NCI-H345 treated with DMSO at 0.1 percent for 48 hours (cell line): ENCODE measurements at regions not wholly inside any gene's neighbourhood (a gene's known extent, or its start where the extent isn't known, plus 50 kb on each side); places are given as distances from the start of the nearest gene placed in this dataset.
"Not testable (repeated sequence)": the region's sequence is repeated elsewhere in the genome, so short reads cannot be mapped to it uniquely, and the experiment has no call there.

Experiments used
- DNase-seq: peaks from one replicate; lab custom pipeline; 2025; ENCODE audit not compliant: unreplicated experiment; lab: John Stamatoyannopoulos, UW

DNA sequence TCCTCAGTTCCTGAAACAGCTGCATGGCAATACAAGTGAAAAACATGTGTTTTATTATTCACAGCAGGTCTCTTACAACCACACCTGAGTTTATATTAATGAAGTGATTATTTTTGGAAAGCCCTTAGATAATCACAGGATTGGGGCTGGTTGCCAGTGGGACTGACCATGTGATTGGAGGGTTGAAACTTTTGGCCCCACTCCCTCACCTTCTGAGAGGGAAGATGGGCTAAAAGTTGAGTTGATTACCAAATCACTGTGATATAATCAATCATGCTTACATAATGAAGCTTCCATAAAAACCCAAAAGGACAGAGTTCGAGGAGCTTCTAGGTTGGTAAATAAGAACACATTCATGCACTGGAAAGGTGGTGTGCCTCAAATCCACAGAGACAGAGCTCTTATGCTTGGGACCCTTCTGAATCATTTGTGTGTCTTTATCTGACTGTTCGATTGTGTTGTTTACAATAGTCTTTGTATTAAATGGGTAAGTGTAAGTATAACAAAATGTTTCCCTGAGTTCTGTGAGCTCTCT, 393.9 kb downstream of the RPS24 start:
- no peak for DNase-seq

DNA sequence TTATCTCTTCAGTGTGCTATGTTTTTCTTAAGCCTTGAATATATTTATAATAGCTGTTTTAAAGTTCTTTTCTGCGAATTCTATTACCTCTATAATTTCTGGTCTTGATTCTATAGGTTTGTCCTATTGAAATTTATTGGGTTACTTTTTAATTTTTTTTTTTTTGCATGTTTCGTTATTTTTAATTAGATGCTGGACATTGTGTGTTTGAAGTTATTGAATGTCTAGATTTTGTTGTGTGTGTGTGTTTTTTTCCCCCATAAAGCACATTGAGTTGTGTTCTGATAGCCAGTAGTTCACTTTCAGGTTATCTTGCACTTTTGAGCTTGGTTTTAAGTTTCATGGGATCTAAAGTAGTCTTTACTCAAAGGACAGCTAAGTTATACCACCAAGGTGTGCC, 394.9 kb downstream of the RPS24 start:
- no peak for DNase-seq

DNA sequence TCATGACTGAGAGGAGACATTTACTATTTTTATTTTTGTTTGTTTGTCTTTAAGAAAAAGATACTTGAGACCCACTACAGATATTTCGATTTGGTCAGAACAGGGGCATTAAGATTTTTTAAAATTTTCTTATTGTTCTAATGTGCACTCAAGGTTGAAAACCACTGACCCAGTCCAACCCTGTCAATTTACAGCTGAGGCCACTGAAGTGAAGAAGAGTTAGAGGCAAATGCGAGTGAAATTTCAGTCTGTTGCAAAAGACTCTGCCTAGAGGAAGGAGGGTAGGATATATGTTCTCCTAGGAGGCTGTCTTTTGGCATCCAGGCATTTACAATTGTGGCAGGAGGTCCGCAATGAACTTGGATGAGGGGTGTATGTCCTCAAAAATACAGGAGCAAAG, 396.3 kb downstream of the RPS24 start:
- no peak for DNase-seq

DNA sequence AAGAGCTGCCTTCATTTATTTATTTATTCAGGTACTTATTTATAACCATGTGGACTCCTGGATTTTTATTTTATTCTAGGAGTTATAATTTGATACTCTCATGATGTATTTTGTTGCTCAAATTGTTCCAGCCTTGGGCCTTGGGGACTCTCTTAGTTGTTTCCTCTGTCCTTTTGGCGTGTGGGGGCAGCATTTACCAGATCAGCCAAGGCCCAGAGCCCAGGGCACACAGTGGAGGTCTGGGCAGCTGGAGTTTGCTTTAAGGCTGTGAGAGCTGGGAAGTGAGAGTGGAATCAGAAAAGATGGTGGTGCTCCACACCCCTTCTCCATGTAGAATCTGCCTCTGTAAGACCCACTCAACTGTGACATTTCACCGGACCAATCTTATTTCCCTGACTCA, 398.9 kb downstream of the RPS24 start:
- DNase-seq, result no peak

DNA sequence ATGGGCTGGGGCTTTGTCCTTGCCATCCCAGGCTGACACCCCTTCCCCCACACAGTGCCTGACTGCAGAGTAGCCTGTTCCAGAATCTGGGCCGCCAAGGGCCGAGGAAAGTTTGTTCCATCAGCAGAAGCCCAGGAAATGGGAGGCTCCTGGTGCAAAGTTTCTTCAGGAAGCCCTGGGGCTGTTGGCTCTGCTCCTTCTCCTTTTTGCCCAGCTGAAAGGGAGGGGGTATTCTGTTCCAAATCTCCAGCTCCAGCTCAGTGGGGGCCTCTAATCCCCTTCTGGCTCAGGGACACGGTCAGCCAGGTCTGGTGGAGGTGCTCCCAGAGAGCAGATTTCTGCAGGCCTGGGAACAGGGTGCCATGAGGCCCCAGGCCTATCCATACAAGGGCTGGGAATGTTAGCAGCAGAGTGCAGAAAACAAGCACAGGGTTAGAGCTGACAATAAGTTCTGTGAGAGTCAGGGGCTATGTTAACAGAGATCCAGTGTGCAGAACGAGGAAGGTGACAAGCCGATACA, 399.5 kb downstream of the RPS24 start:
- no peak for DNase-seq

DNA sequence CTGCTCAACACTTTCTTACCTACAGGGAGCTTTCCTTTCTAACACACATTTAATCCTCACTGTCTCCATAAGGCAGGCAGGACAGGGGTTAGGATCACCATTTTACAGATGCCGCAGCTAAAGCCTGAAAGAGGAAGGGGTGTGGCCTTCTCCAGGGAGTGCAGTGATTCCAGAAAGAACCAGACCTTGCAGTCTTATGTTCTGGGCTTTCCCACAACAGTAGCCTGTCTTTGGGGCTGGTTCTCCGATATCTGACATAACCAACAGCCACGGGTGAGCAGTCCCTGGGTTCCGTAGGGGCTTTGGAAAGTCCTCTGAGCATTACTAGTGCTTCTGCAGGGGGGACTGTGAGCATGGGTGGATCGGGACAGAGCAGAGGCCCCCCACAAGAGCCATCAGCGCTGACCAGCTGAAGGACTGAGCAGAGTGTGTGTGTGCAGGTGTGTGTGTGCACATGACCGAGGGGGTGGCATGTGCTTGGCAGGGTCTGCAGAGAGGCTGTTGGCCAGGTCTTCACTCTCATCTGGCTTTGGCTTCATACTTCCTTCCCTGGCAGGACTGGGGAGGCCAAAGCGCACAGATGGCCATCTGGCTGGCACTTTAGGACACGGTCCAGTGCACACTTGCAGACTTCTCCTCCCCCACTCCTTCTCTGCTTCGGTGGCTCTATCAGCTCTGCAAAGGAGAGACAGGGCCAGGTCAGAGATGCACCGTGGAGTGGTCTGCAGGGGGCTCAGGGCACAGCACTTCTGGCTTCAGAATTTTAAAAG, 400.3 kb downstream of the RPS24 start:
- DNase-seq, result no peak

DNA sequence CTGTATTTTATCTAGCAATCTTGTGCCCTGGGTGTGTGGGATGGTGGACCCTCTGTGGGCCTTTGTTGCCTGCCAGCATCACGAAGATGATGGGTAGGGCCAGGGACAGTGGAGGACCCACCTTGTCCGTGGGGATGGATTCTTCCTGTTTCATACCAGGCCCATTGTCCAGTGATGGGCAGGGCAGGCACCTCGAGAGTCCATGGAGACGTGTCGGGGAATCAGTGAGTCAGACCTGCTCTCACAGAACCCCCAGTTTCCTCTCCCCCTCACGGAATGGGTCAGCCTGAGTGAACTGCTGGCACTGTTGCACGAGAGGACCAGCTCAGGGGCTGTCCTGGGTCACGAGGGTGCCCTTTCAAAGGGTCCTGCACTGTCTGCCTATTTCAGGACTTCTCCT, 401.2 kb downstream of the RPS24 start:
- no peak for DNase-seq

DNA sequence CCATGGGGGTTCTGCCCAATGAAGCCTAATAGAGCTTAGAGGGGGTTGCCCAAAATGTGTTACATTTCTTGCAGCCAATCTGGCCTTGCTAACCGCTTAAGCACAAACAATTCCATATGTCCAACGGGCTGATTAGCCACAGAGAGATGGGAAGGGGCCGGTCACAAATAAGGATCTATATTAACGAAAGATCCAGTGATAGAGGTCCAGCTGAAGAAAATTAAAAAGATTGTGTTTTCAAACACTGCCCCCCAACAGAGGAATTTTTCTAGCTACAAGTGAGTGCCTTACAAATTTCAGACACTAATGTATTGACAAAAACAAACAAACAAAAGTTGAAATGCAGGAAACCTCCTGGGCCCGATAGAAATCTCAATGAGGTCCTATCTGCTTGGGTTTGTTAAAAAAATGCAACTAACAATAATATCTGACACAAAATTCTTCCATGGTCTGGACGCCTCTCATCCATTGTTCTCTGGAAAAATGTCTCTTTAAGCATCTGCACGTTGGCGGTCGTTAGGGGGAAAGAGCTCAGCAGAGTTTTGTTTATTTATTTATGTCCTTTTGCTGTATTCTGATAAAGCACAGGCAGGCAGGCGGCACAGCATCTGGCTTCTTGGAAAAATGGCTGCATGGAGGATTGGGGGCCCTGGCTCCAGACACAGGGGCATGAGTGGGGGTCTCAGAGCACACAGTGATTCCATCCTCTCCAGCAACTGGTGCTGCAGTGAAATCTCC, 402.0 kb downstream of the RPS24 start:
- no peak for DNase-seq

DNA sequence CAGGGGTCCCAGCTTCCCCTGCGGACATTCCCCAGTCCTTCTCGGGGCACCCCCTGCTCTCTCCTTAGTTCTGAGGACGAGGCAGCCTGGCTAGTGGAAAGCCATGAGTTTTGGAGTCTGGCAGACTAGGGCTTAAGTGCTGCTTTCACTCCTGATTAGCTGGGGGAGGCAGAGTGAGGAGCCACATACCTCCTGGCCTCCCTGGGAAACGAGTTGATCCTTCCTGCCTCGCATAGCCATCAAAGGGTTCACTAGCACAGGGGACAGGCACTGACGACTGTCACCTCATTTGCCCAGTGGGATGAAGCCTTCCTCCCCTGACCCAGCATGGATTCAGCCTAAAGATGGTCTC, 402.5 kb downstream of the RPS24 start:
- DNase-seq, result no peak

DNA sequence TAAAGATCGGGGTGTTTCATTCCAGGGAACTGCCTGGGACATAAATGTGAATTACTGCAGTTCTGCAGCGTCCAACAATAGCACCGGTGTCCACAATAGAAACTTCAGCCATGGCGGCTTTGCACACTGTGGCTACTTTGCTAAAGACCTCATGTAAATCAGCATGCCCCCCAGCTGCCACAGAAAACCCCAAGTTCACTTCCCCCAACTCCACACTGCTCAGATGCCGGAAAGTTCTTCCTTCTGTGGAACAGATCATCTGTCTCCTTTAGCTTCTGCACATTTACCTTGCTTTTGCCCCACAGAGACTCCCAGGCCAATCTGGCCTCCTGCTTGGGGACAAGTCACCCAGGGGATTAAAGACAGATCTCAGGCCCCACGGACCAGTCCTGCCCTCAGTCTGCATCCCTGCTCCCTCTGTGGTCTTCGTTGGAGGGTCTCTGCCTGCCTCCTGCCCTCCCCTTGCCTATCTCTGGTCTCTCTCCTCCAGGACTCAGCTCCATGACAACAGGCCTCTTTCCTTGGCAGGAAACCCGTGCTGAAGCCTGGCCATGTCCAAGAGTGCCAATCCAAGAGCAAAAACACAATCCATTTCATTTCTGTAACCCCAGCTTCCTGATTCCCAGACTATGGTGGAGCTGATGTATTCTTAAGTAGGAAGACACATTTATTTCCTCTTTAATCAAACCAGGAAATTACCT, 403.2 kb downstream of the RPS24 start:
- no peak for DNase-seq

DNA sequence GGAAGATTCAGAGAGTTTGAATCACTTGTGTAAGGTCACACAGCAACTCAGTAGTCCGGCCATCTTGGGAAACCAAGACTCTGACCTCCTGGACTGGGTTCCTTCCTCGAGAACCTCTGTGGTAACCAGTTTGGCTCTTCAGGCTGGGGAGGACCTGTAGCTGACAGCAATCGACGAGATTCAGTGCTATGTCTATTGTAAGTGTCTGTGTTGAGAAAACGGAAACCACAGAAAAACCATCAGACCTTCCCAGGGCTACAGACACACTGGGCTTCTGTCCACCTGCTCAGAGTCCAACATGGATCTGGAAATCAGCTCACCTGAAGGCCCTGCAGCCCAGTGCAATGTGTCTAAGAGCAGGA, 403.7 kb downstream of the RPS24 start:
- DNase-seq, result no peak

DNA sequence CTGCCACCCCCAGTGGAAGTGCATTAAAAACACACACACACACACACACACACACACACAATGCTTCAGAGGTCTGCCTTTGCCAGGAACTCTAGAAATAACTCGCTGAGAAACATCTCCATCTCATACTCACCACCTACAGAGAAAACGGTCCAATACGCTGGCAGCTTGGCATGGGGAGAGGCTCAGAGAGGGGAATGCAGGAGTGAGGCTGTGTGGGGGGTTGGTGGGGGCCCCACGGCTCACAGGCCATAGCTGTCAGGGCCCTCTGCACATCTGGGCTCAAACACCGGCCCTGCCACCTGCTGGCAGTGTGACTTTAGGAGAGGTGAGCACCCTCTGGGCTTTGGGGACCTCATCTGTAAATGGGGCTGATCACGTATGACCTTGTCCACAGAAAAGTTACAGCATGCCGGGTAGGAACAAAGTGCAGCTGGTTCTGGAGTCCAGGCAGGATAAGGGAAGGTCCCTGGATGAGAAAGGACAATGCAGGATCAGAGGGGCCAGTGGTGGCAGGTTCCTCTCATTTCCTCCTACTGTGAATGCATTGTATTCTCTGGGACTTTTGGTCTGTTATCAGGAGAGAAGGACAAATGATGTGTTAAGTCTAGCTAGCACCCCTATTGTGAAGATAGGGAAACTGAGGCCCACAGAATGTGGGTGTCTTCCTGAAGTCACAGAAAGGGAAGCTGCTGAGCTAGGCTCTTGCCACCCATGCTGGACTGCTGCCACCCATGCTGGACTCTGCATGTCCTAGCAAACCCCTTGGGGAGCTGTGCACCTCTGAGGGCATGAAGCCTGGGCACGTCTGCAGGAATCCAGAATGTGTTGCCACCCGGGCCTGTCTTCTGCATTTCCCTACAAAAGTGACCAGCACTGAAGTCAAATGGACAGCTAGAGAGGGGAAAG, 404.6 kb downstream of the RPS24 start:
- no peak for DNase-seq

DNA sequence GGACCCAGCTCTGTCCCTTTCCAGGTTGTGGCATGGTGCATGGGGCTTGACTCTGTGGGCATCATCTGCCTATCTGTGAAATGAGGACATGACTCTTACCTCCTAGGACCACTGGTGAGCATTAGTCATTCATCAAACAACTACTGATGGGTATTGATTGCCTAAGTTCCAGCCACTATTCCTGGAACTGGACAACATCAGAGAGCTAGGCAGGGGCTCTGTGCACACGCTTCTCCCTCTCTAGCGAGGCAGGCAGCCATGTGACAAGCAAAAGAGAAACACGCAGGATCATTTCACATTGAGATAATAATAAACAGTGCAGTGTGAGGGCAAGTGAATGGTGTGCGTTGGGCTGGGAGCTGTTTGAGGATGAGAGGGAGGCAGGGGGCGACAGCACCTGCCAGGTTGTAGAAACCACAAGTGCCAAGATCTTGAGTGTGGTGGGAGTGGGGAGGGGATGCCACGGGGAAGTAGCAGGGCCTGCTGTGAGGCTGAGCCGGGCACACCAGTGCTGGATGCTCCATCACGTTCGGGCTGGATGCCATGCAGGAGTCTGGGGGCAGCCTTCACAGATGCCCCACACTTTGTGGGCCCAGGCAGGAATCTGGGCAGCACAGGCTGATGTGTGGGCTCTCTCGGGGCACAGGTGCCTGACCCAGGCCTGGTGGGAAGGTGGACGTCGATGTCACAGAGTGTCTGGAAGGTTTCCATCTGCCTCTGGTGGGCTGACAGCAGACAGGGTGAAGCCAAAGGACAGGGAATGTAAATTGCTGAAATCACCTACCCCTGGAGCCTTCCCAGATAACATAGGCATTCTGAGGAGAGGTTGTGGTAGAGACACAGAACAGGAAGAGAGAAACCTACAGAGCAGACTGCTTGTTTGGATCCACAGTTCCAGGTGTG, 405.5 kb downstream of the RPS24 start:
- no peak for DNase-seq

DNA sequence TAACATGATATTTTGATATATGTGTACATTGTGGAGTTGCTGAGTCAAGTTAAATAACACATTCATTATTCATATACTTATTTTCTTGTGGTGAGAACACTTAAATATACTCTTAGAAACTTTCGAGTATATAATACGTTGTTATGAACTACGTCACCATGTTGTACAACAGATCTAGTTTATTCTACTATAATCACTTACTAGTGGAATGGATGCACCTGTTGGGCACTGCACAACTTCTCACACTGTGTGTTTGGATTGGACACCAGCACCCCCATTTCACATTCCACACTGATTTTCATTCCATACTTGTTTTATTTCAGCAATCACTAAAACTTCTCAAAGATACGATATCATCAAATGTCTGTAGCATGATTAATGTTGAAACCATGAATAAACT, 407.3 kb downstream of the RPS24 start:
- no peak for DNase-seq

DNA sequence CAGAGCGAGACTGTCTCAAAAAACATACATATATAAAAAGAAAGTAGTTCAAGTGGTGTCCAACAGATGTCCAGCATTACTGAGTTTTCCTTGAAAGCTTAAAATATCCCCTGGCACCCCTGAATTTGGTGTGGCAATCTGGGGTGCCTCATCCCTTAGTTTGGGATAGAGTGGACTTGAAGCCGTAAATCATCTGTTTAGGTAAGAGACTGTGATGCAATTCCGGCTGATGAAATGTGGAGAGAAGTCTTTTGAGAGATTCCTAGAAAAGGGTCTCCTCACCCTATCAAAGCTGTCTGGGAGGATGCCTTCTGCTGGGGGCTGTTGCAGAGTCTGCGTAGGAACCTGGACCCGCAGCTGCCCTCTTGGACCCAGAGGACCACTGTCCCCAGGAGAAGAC, 408.0 kb downstream of the RPS24 start:
- DNase-seq, result no peak

DNA sequence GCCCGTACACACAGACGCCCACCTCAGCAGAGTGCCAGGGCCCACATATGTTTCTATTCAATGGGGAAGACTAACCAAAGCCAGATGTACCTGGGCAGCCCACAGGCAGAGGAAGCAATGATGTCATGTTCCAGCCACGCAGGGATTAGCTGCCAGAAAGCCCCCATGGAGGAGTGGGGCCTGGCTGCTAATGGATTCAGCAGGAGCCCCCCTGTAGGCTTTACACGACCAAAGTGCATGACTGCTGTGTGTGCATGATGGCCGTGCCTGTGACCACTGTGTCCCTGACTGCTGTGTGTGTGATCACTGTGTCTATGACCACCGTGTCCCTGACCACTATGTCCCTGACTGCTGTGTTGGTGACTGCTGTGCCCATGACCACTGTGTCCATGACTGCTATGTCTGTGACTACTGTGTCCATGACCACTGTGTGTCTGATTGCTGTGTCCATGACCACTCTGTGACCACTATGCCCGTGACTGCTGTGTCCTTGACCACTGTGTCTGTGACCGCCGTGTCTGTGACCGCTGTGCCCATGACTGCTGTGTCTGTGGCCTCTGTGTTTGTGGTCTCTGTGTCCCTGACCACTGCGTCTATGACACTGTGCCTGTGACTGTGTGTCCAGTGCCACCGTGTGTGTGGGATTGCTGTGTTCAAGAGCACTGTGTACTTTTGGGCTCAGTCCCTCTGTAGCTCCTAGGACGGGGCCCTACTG, 409.3 kb downstream of the RPS24 start:
- no peak for DNase-seq

DNA sequence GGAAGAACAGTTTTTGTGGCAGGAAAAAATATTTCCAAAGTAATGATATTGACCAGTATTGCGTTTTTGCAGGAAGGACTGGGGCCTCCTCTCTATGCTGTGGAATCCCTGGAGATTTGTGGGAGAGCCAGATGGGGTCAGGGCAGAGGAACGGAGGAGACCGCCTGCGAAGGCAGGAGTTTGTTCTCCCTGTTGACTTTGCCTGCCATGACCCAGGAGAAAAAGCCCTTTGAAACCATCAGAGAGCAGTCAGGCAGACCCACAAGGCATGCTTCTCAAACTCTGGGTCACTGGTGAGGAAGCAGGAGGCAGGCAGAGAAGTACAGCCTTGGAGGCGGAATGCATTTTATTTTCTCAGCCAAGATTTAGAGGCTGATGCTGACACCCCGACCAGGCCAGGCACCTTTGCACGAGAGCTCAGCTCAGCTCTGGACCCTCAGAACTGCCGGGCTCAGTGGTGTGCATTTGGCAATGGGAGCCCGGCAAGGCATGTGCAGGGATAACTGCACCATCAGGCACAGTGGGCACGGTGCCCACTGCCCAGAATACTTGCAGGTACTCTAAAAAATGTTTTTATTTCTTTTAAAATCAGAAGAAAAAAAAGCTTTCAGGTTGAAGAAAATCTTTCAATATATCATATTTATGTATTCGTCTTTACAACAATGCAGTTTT, 410.4 kb downstream of the RPS24 start:
- DNase-seq, result no peak

DNA sequence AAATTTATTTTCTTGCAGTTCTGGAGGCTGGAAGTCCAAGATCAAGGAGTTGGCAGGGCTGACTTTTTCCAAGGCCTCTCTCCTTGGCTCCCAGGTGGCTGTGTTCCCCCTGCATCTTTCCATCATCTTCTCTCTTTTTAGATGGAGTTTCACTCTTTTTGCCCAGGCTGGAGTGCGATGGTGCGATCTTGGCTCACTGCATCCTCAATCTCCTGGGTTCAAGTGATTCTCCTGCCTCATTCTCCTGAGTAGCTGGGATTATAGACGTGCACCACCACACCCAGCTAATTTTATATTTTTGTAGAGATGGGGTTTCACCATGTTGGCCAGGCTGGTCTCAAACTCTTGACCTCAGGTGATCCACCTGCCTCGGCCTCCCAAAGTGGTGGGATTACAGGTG, 411.1 kb downstream of the RPS24 start:
- not testable (repeated sequence) for DNase-seq

DNA sequence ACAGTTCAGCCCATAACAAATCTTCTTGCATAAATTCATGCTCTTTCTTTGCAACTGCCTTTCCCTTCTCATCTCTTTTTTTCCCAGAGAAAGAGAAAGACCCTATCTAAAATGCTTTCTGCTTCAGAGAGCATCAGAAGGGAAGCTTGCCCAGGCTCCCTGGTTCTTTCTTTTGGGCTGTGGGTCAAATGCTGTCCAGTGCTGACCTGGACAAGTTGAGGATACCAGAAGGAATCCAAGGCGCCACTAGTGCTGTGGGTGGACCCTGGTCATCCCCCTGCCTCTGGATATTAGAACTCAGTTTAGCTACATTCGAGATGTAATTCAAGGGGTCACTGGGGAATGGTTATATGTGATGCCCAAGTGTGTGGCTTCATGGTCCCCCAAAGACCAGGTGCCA, 411.6 kb downstream of the RPS24 start:
- DNase-seq, result no peak
